Keratinocyte (primary cell): ENCODE measurements at regions not wholly inside any gene's neighbourhood (a gene's known extent, or its start where the extent isn't known, plus 50 kb on each side); places are given as distances from the start of the nearest gene placed in this dataset.

Source experiments
- DNase-seq: peaks from one replicate; pipeline ENCODE4 v3.0.0-alpha.2; 2011; ENCODE audit warnings: low read depth, missing footprints, low spot score
- FAIRE-seq: peaks from 2 replicates; lab custom pipeline; 2011; peaks lifted over from hg19 to GRCh38; lab: Jason Lieb, UNC
- H2AFZ ChIP-seq: 2 replicates; pipeline ENCODE4 v1.6.0; 2012; ENCODE audit warnings: low read length, control low read depth, inconsistent platforms; ENCODE audit not compliant: control insufficient read depth
- H3K27ac ChIP-seq: 2 replicates; pipeline ENCODE4 v1.5.1; 2011; ENCODE audit warnings: low read length; ENCODE audit not compliant: control insufficient read depth, insufficient read depth
- H3K27me3 ChIP-seq: 3 replicates; pipeline ENCODE4 v1.6.0; 2011; ENCODE audit warnings: low read length; ENCODE audit not compliant: control insufficient read depth, insufficient read depth; ENCODE audit errors: extremely low read depth
- H3K36me3 ChIP-seq, 2 experiments: 2 replicates in 1 of 2; 3 replicates in 1 of 2; pipeline ENCODE4 v1.5.1; 2011; ENCODE audit warnings: low read length in 2 of 2, mild to moderate bottlenecking in 1 of 2; ENCODE audit not compliant: control insufficient read depth in 2 of 2, insufficient read depth in 2 of 2; ENCODE audit errors: extremely low read depth in 1 of 2
- H3K4me1 ChIP-seq: 3 replicates; pipeline ENCODE4 v1.5.1; 2011; ENCODE audit warnings: low read length; ENCODE audit not compliant: control insufficient read depth, insufficient read depth; ENCODE audit errors: extremely low read depth
- H3K4me2 ChIP-seq: 3 replicates; pipeline ENCODE4 v1.6.0; 2011; ENCODE audit warnings: low read depth, low read length; ENCODE audit not compliant: control insufficient read depth, insufficient read depth; ENCODE audit errors: extremely low read depth
- H3K4me3 ChIP-seq, 3 experiments: fragments of 200-600 bp in 1 of 3; sonication (generic) in 1 of 3; 2 replicates in 2 of 3; 3 replicates in 1 of 3; pipeline ENCODE4 v1.5.1; 2011 to 2016; ENCODE audit warnings: low read length in 3 of 3, mild to moderate bottlenecking in 3 of 3, control low read depth in 2 of 3, inconsistent platforms in 1 of 3, low read depth in 1 of 3, mixed read lengths in 1 of 3, mixed run types in 1 of 3, moderate library complexity in 1 of 3; ENCODE audit not compliant: control insufficient read depth in 2 of 3, insufficient read depth in 2 of 3; ENCODE audit errors: extremely low read depth in 1 of 3
- H3K79me2 ChIP-seq: 2 replicates; pipeline ENCODE4 v1.6.0; 2012; ENCODE audit warnings: low read length; ENCODE audit not compliant: control insufficient read depth, insufficient read depth
- H3K9ac ChIP-seq: 3 replicates; pipeline ENCODE4 v1.6.0; 2011; ENCODE audit warnings: low read length; ENCODE audit not compliant: control insufficient read depth, insufficient read depth; ENCODE audit errors: extremely low read depth
- H3K9me1 ChIP-seq: 3 replicates; pipeline ENCODE4 v1.6.0; 2011; ENCODE audit warnings: low read length; ENCODE audit not compliant: control insufficient read depth, insufficient read depth; ENCODE audit errors: extremely low read depth
- H3K9me3 ChIP-seq: 2 replicates; pipeline ENCODE4 v1.5.1; 2012; ENCODE audit warnings: low read depth, low read length; ENCODE audit not compliant: control insufficient read depth
- H4K20me1 ChIP-seq: 3 replicates; pipeline ENCODE4 v1.6.0; 2011; ENCODE audit warnings: low read length; ENCODE audit not compliant: control insufficient read depth, insufficient read depth; ENCODE audit errors: extremely low read depth
- EZH2 ChIP-seq: IDR thresholded peaks from one replicate; pipeline ENCODE4 v1.6.1; 2012; ENCODE audit warnings: inconsistent platforms, mild to moderate bottlenecking, low read length, moderate library complexity
- dilution Hi-C: fragments of 300-500 bp; cut with MboI; formaldehyde crosslinking; loops from one replicate; pipeline ENCODE4 v1.7.0; 2020; ENCODE audit warnings: low sequenced_read_pairs; ENCODE audit not compliant: extremely low pct_ligation_motif_present
- TF ChIP-seq, protein P1 (sequence below), 3 experiments: IDR thresholded peaks in 1 of 3; conservative IDR thresholded peaks in 1 of 3; optimal IDR thresholded peaks in 1 of 3; 2 replicates in 2 of 3; 3 replicates in 1 of 3; pipeline versions ENCODE3 to v1.5.1; 2011; ENCODE audit warnings: low read length in 3 of 3, mild to moderate bottlenecking in 3 of 3, moderate library complexity in 2 of 3, control low read depth in 1 of 3, inconsistent platforms in 1 of 3; ENCODE audit not compliant: insufficient read depth in 2 of 3; ENCODE audit errors: extremely low read depth in 1 of 3

DNA sequence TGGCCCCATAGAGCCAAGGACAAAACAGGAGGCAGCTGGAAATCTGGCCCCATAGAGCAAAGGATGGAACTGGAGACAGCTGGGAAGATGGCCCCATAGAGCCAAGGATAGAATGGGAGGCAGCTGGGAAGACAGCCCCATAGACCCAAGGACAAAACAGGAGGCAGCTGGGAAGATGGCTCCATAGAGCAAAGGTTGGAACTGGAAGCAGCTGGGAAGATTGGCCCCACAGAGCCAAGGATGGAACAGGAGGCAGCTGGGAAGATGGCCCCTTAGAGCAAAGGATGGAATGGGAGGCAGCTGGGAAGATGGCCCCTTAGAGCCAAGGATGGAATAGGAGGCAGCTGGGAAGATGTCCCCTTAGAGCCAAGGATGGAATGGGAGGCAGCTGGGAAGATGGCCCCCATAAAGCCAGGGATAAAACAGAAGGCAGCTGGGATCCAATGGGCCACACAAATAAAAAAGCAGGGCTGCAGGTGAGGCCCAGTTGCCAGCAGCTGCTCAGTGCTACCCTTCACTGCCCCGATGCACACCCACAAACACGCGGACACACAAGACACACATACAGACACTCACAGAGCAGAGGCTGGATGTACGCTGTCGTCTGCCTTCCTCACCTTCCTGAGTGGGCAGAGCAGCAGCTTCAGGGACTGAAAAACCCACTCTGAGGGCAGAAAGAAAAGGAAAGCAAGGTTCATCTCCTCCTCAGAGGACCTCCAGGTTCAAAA, 505.4 kb upstream of the MYT1L start:
- no peak overlapping the region for H3K27ac ChIP-seq
- no peaks in the 10 kb centered on the region for H3K4me1 ChIP-seq
- H3K9me1 ChIP-seq, result no peaks in the 10 kb centered on the region
- no peaks in the 10 kb centered on the region for H3K36me3 ChIP-seq
- H3K4me3 ChIP-seq, result no peak overlapping the region
- dilution Hi-C loops, result no loop called here
- no peaks in the 10 kb centered on the region for H4K20me1 ChIP-seq
- no peak overlapping the region for H3K4me2 ChIP-seq
- no peak overlapping the region for H2AFZ ChIP-seq
- TF ChIP-seq, protein P1, sequence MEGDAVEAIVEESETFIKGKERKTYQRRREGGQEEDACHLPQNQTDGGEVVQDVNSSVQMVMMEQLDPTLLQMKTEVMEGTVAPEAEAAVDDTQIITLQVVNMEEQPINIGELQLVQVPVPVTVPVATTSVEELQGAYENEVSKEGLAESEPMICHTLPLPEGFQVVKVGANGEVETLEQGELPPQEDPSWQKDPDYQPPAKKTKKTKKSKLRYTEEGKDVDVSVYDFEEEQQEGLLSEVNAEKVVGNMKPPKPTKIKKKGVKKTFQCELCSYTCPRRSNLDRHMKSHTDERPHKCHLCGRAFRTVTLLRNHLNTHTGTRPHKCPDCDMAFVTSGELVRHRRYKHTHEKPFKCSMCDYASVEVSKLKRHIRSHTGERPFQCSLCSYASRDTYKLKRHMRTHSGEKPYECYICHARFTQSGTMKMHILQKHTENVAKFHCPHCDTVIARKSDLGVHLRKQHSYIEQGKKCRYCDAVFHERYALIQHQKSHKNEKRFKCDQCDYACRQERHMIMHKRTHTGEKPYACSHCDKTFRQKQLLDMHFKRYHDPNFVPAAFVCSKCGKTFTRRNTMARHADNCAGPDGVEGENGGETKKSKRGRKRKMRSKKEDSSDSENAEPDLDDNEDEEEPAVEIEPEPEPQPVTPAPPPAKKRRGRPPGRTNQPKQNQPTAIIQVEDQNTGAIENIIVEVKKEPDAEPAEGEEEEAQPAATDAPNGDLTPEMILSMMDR (optimal IDR thresholded peaks at IDR 0.05 in 1 of 3, IDR thresholded peaks at IDR 0.05 in 1 of 3, conservative IDR thresholded peaks at IDR 0.05 in 1 of 3; ENCODE audit: extremely low read depth in 1 of 3, insufficient read depth in 2 of 3, low read length in 3 of 3), result no peak
- TF ChIP-seq EZH2, result no peak
- DNase-seq (no peak), FAIRE-seq (no peak)
- H3K9me3 ChIP-seq, result no peaks in the 10 kb centered on the region
- no peak overlapping the region for H3K9ac ChIP-seq
- H3K27me3 ChIP-seq, result no peaks in the 10 kb centered on the region
- no peaks in the 10 kb centered on the region for H3K79me2 ChIP-seq

DNA sequence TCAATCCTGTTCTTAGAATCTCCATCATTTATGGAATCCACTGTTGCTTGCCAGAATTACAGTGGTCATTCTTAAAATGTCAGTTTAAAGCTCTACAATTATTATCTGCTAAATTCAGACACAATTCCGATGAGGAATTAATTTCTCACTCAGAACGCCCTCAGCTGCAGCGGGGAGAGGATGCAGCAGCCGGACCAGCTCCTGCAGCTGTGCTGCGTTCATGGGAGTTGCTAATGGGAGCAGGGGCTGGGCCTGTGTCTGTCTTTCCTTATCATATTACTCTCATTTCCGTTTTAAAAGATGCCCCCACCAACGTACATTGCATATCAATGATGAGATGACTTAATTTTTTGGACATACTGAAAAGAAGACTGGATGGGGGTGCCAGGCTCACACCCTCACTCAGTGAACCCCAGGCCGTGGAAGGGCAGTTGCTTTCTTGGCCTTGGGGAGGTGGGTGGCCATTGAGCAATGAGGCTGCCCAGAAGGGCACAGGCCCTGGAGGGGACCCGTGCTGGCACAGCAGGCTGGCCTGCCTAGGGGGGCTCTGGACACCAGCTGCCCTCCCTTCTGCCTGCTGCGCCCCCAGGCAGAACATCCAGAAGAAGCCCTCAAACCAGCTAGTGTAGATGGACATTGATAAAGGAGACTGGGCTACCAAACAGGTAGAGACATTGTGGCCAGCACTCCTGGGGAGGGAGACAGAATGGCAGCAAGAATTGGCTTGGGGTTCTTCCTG, 503.6 kb upstream of the MYT1L start:
- Histone ChIP-seq H3K9me1 (no peaks in the 10 kb centered on the region), H4K20me1 (no peaks in the 10 kb centered on the region), H3K27ac (no peak overlapping the region), H3K4me1 (no peaks in the 10 kb centered on the region), H3K4me3 (no peak overlapping the region), H3K27me3 (no peaks in the 10 kb centered on the region), H3K4me2 (no peak overlapping the region), H3K9ac (no peak overlapping the region), H3K36me3 (no peaks in the 10 kb centered on the region), H3K79me2 (no peaks in the 10 kb centered on the region), H2AFZ (no peak overlapping the region), H3K9me3 (no peaks in the 10 kb centered on the region)
- no peak for FAIRE-seq
- DNase-seq, result no peak
- dilution Hi-C loops, result no loop called here
- no peak for TF ChIP-seq EZH2
- TF ChIP-seq, protein P1 (optimal IDR thresholded peaks at IDR 0.05 in 1 of 3, IDR thresholded peaks at IDR 0.05 in 1 of 3, conservative IDR thresholded peaks at IDR 0.05 in 1 of 3; ENCODE audit: extremely low read depth in 1 of 3, insufficient read depth in 2 of 3, low read length in 3 of 3), result no peak
